DMS79 treated with DMSO at 0.1 percent for 48 hours (cell line): ENCODE measurements at regions not wholly inside any gene's neighbourhood (a gene's known extent, or its start where the extent isn't known, plus 50 kb on each side); places are given as distances from the start of the nearest gene placed in this dataset.
A peak's percentile ranks its signal among the peaks of the same experiment; 100 is the strongest.
"Not testable (repeated sequence)": the region's sequence is repeated elsewhere in the genome, so short reads cannot be mapped to it uniquely, and the experiment has no call there.

Experiments used
- DNase-seq: peaks from one replicate; lab custom pipeline; 2025; lab: John Stamatoyannopoulos, UW

- DNase-seq: no peak
These were observed 152.4 kb downstream of the ABCC12 start for GRCh38 chr16:48003206-48003907.

GRCh38 chr16:48001324-48001895, 154.4 kb downstream of the ABCC12 start:
- no peak for DNase-seq

- DNase-seq: no peak
These were observed 155.2 kb downstream of the ABCC12 start for GRCh38 chr16:48000622-48001021.

- DNase-seq: no peak
These were observed 156.2 kb downstream of the ABCC12 start for GRCh38 chr16:47999595-47999994.

GRCh38 chr16:47995354-47995753, 160.4 kb downstream of the ABCC12 start:
- no peak for DNase-seq

GRCh38 chr16:47991491-47991890, 164.3 kb downstream of the ABCC12 start:
- DNase-seq: no peak

- no peak for DNase-seq
These were observed 165.1 kb downstream of the ABCC12 start for GRCh38 chr16:47990676-47991075.

GRCh38 chr16:47987136-47987535, 168.7 kb downstream of the ABCC12 start:
- no peak for DNase-seq

GRCh38 chr16:47986031-47986430, 169.8 kb downstream of the ABCC12 start:
- no peak for DNase-seq

GRCh38 chr16:47984669-47985068, 171.1 kb downstream of the ABCC12 start:
- DNase-seq: no peak

GRCh38 chr16:47983999-47984580, 171.7 kb downstream of the ABCC12 start:
- DNase-seq: no peak

GRCh38 chr16:47980212-47980611, 175.6 kb downstream of the ABCC12 start:
- no peak for DNase-seq

GRCh38 chr16:47979616-47980182, 176.1 kb downstream of the ABCC12 start:
- no peak for DNase-seq

GRCh38 chr16:47979164-47979520, 176.7 kb downstream of the ABCC12 start:
- DNase-seq: peak; percentile 54

GRCh38 chr16:47978491-47979163, 177.2 kb downstream of the ABCC12 start:
- DNase-seq: no peak

- no peak for DNase-seq
These were observed 178.0 kb downstream of the ABCC12 start for GRCh38 chr16:47977802-47978201.

GRCh38 chr16:47976636-47977210, 179.1 kb downstream of the ABCC12 start:
- DNase-seq: no peak

GRCh38 chr16:47974971-47975370, 180.8 kb downstream of the ABCC12 start:
- not testable (repeated sequence) for DNase-seq

GRCh38 chr16:47973552-47973951, 182.2 kb downstream of the ABCC12 start:
- no peak for DNase-seq

GRCh38 chr16:47972246-47972985, 183.4 kb downstream of the ABCC12 start:
- DNase-seq: no peak

- DNase-seq: no peak
These were observed 184.6 kb downstream of the ABCC12 start for GRCh38 chr16:47971225-47971624.
